NCI-H69 (cell line): ENCODE measurements at regions not wholly inside any gene's neighbourhood (a gene's known extent, or its start where the extent isn't known, plus 50 kb on each side); places are given as distances from the start of the nearest gene placed in this dataset.
A peak's percentile ranks its signal among the peaks of the same experiment; 100 is the strongest.
"Not testable (repeated sequence)": the region's sequence is repeated elsewhere in the genome, so short reads cannot be mapped to it uniquely, and the experiment has no call there.

Experiments used
- DNase-seq: peaks from one replicate; lab custom pipeline; 2025; lab: John Stamatoyannopoulos, UW

DNA sequence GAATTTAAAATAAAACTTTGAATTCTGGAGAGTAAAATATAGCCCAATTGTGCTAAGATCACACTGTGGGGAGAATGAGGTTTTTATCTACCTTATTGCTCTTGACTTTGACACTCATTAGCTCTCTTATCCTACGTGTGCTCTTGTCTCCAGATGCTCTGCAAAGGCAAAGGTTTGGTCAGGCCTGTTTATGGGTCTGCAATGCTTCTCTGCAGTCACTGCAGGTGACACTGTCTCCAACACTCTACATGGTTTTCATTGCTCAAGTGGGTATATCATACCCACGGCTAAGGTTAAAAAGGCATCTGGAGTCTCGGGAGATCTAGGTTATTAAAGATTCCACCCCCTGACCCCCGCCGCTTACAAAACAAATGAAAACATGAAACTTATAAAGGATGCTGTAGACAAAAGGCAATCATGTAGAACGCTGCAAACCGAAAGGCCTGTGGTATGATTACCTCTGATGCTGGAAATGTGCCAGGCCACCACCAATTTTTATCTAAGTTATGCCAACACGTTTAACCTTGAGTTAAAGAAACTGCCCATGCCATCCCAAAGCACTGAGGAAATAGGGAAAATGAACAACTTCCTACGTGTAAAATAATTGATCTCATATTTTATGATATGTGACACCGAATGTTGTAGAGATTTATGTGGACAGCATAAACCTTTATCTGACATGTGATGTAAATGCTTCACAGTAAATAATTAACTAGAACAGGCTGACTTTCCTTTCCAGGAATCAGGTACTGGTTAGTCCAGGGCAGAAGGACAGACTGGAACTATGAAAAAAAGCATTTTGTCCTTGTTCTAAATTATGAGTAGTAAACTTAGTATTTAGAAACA lies 238.2 kb upstream of the NOX3 start:
- peak; percentile 84 for DNase-seq

DNA sequence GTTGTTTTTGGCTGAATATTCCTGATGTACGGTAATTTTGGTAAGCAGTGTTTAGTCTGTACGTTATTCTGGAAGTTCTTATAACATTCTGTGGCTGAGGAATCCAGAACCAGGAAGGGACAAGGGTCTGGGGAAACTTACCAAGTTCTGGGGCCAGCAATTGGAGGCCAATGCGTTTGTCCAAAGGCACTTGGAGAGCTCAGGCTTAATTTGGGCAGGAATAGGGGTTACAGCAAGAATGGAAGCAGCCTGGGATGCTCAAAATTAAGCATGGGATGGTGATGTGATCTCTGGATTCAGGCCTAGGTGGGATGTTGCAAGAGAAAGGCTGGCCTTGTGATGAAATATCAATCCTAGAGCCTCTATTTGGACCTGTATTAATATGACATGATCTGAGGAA lies 235.2 kb upstream of the NOX3 start:
- no peak for DNase-seq

DNA sequence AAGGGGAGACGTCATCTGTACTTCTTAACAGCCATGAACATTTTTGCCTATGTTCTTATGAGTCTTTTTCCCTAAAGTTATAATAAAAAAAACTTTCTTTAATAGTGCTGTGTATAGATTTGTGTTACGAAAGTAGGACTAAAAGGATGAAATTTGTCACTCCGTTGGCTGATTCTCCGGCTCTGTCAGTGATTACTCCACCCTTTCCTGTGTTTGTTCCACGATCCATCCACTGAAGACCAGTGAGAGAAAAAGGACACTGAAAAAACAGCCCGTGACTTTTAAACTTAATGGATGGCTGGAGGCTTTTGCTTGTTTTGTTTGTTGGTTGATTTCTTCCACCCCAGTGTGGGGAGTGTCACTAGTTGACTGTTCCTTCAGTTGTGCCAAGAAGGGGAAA lies 232.0 kb upstream of the NOX3 start:
- DNase-seq, result no peak

DNA sequence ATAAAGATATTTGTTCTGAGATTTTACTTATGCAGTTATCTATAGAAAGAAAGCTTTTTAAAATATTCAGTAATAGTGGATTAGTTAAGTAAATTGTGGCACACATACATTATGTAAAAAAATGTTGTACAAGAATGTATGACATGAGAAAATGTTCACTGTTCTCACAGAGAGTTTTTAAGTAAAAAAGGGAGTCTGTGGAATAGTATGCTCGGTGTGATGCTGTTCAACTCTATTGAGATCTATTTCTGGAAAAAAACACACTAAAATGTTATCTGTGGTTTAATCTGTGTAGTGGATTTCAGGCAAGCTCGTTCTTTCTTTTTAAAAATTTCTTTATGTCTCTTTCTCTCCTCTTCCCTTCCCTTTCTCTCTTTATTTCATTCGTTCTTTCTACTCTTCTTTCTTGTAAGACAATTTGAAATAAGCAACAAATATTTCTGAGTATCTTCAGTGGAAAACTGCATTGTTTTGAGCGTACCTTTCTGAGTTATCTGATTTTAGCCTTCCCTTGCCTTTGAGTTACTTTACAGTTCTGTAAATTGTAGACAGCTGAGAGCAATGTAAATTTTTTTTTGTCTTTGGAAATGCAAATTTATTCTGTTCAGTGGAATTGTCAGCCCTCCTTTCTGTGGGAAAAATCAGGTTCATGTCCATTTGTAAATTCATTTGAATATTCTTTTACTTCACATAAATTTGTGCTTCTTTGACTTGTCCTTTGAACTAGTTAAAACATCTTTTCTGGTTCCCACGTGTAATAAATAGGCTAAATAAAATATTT lies 229.0 kb upstream of the NOX3 start:
- no peak for DNase-seq

DNA sequence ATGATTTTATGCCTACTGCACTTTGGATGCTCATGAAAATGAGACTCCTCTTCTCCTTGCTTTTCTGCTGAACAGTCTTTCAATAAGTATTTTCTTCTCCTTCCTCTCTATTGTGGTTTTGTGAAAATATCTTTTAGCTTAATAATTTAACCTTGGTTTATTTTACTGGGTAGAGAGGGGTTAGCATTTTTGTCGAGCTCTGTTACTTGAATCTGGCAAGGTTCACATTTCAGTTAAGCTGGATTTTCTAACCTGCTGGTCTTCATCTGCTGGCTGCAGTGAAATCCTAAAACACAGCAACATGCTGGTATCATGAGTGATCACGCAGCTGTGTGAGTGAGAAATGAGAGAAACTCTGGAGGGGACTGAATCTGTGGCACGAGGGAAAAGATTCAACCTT lies 222.7 kb upstream of the NOX3 start:
- DNase-seq, result no peak

DNA sequence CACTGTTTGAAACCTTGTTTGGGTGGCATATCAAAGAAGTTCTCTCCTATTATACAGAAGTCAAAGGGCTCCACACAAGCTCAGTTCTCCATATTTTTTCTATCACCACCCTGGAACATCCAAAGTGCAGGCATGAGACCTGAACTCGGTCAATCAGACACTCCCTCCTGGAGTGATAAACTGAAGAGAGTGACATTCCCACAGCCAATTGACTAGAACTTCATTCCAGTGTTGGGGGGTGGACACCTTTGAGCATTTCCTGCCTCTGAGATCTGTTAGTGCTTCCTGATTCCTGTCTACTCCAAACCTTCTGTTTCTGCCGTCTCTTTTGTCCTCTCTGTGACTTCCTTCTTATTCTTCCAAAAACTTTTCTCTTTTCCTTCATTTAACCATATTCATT lies 220.7 kb upstream of the NOX3 start:
- no peak for DNase-seq

DNA sequence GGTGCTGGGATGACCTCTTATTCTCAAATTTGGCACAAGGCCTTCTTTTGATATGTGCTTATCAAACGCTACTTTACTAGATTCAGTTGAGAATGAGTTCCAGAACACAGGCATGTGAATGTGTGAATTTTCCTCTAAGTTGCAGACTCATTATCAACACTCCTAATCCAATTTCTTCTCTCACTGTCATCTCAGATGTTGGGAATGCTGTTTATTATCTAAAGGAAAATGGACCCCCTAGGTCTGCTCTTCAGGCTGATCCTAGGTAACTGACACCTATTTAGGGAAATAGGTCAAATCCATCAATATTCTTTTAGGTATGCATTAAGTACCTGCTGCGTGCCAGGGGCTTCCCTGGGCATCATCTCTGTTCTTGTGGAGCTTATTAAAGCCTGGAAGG lies 215.0 kb upstream of the NOX3 start:
- DNase-seq, result no peak

DNA sequence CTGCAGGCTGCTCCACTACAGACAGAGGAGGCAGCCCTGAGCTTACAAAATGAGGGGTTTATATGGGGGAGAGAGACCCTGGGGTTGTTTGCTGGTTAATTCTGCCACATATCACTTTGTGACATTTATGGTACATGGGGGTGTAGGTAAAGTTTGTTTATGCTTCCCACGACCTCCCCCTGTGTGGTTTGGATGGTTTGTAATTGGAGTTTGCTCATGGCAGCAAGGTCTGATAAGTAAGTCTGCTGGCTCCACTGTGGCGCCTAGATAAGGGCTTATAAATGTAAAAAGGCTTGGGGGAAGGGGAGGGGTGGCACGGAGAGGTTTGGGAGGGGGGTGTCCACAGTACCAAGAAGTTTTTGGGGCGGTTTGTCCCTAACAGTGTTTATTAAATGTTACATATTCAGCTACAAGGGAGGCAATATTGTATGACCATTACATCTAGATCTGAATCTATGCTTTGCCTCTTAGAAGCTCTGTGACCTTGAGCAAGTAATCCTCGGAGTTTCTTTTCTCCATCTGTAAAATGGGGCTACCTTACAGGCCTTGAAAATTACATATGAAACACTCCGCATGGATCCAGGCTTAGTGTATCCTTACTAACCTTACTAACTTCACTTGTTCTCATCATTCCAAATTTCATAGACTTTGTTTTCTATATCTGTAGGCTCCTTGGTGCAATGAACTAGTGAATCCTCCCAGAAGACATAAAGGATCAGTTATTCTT lies 204.8 kb upstream of the NOX3 start:
- no peak for DNase-seq

DNA sequence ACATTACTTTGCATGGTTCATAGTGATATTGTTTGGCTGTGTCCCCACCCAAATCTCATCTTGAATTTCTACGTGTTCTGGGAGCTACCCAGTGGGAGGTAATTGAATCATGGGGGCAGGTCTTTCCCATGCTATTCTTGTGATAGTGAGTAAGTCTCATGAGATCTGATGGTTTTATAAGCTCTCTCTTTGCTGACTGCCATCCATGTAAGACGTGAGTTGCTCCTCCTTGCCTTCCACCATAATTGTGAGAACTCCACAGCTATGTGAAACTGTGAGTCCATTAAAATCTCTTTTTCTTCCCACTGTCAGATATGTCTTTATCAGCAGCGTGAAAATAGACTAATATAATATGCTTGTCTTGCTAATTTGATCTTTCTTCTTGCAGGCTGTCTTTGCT lies 200.4 kb upstream of the NOX3 start:
- DNase-seq, result no peak

DNA sequence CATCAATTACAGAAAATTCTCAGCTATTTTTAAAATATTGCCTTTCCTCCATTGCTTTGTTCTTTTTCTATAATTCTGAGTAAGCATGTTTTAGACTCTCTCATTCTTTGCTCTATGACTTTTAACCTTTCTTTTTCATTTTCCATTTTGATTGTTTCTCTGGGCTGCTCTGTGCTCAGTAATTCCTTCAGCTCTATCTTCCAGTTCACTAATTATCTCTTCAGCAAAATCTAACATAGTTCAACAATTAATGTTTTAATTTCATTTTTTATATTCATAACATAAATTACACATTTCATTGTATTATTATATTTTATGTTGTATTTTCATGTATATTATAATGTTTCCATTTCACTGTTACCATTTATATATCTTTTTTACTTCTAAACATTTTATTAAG lies 198.8 kb upstream of the NOX3 start:
- no peak for DNase-seq

DNA sequence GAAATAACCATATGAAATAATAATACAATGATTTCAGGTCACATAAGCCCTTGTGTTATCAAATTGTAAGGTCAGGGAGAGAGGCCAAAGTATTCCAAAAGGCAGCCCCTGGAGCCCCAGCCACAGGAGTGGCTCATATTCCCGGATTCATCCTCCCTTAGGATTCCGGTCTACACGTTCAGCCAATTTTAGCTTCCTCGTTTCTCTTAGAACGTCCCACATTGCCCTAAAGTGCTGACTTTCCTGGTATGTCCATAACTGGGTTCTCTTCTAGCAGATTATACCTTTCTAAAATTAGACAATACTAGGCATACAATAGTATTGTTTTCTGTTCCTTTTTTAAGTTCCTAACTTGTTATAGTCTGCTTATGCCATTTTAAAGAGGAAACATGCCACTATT lies 192.7 kb upstream of the NOX3 start:
- no peak for DNase-seq

DNA sequence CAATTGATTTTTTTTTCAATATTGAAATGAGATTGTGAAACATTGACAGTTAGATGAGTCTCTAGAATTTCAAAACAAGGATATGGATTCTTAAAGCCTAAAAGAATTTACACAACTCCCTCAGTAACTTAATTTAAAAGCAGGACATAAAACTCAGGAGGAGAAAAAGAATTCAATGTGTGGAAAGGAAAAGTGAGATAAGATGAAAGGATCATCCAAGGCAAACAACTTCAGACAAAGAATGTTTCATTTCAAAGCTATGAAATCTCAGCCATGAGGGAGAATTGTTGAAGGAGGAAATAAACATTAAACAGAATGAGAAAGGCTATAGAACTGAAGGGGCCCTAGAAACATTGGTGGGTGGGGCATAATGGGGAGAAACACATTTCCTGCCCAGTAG lies 191.7 kb upstream of the NOX3 start:
- DNase-seq, result no peak

DNA sequence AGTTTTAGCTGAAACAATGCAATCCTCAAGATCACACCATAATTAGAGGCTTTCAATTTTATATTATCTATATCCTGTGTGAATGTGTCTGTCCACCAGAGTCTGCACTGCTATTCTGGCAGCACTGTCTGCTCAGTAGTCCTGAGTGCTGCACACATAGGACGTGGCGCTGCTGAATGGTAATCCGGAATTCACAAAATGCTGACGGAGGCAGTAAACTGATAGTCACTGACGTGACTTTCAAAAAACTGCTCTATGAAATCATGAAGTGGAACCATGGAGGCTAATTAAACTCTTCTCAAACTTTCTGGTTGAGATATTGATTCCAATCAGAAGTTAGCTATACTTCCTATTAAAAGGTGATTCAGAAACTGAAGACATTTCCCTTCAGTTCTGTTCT lies 190.8 kb upstream of the NOX3 start:
- DNase-seq, result no peak

DNA sequence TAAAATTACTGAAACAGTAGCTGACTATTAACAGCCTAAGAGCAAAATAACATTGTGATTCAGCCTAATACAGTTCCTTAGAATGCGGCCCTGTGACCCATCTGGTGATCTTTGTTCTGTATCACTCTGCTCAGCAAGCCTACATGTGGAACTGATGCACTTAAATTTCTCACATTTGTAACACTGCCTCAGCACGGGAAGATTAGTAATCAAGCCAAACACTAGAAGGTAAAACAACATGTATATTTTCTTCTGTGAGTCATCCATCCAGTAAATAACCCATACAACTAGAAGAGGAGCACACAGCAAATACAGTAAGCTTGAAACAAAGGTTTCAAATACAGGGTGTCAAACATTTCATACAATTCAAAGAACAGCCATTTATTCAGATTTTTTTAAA lies 189.7 kb upstream of the NOX3 start:
- DNase-seq, result no peak

DNA sequence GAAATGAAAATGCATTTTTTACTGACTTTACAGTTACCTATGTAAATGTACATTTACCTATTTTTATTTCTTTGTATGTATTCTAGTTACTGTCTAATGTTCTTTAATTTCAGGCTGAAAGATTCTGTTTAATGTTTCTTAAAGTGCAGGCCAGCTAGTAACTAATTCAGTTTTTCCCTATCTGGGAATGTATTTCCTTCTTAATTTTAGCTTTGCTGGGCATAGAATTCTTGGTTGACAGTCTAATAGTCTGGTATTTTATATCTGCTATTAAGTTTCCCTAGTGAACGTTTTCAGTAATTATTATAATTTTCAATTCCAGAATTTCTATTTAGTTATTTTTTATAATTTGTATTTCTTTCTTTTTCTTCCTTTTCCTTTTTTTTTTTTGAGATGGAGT lies 186.0 kb upstream of the NOX3 start:
- DNase-seq, result no peak

DNA sequence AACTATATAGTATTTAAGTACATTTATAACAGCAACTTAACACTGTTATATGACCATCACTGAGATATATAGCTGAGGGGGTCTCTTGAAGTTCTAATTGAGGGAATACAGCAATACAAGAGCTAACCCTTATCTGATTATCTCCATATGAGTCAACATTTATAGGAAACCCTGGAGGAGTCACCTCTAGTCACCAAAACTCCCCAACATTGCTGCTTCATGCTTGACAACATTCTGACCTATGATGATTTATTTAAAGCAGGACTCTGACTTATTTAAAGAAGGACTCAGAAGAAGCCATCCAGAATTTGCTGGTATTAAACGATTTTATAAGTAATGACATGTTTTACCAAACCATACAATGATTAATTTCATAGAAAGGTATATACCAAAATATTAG lies 182.6 kb upstream of the NOX3 start:
- DNase-seq, result no peak

DNA sequence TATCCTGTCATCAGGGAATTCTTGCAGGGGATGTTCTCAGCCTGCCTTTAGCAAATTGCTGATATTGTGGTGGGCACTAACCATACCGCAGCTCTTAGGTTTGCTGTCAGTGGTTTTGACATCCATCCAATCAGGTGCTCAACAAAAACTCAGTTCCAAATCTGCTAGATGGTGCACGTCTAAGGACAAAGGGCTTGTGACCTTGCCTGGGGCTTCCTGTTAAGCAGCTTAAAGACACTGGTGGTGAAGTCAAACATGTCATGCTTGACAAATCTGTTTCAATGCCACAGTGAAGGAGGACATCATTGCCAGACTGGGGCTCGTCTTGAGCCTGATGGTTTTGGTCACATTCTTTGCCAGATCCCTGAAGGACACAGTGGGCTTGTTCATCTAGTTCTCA lies 179.8 kb upstream of the NOX3 start:
- no peak for DNase-seq

DNA sequence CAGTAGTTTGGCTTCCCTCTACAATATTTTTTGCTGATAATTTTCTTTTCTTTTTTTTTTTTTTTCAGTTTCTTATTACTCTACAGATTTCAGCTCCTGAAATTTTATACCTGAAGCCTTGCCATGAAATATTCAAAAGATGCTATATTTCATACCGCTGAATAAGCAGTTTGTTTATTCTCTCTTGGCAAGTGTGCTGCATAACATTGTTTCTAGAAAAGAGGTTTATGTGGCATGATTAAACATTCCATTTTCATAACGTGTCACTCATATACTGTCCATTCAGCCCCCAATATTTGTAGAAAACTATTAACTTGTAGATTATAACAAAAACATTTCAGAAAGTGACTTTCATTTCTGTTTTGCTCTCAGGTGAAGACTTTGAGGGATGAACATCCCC lies 174.4 kb upstream of the NOX3 start:
- DNase-seq, result no peak

DNA sequence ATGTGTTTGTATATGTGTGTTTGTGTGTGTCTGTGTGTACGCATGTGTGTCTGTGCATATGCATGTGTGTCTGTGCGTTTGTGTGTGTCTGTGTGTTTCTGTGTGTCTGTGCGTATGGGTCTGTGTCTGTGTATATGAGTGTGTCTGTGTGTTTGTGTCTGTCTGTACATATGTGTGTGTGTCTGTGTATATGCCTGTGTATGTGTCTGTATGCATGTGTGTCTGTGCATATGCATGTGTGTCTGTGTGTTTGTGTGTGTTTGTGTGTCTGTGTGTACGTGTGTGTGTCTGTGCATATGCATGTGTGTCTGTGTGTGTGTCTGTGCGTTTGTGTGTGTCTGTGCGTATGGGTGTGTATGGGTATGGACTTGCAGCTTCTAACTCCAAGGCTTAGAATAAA lies 174.0 kb upstream of the NOX3 start:
- no peak for DNase-seq

DNA sequence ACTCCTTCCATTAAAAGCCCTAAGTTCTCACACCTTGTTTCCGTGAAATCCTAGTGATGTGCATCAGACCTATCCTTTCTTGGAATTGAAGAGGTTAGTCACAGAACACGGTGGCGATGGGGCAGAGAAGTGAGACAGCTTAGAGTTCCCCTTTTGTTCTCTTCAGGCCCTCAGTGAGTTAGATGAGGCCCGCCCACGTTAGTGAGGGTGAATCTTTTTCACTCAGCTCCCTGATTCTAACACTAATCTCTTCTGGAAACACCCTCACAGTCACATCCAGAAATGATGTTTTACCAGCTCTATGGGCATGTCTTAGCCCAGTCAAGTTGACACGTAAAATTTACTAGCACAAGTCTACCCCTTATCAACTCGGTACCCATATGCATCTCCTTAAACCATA lies 172.7 kb upstream of the NOX3 start:
- DNase-seq, result no peak

DNA sequence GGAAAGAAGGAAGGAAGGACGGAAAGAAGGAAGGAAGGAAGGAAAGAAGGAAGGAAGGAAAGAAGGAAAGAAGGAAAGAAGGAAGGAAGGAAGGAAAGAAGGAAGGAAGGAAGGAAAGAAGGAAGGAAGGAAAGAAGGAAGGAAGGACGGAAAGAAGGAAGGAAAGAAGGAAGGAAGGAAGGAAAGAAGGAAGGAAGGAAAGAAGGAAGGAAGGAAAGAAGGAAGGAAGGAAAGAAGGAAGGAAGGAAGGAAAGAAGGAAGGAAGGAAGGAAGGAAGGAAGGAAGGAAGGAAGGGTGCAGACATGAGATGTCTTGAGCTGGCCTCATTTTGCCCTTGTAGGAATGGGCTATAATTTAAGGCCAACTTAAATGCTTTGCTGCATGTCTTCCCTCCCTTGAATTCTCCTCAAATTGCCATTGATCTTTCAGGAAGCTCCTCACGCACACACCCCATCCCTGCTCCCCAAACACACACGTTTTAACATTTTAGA lies 172.1 kb upstream of the NOX3 start:
- not testable (repeated sequence) for DNase-seq

DNA sequence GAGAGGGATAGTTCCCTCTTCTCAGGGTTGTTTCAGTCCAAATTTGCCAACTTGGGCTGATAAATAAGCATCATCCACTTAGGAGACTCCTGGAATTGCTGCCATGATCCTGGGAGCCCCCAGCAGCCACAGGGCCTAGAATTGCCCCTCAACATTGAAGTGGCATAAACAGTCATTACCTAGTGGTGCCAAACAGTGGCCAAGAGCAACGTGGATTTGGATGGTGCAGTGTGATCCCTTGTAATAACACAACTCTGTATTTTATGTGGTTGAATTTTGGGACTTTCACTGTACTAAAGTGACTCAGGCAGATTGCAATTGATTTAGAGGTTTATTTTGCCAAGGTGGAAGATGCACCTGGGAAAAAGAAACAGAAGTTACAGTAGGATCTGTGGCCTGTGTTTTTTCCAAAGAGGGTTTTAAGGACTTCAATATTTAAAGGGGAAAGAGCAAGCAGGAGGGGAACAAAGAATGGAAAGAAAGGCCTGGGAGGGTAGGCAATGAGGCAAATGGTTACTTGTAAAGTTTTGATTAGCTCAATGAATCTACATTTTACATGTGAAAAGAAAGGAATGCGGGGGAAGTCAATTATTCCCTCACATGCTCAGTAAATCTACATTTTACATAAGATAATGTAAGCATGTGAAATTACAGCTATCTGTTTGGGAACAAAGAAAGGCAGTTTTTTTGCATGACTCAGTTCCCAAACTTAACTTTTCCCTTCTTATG lies 168.0 kb upstream of the NOX3 start:
- DNase-seq, result no peak
